ENCODE measurements at regions not wholly inside any gene's neighbourhood (a gene's known extent, or its start where the extent isn't known, plus 50 kb on each side); places are given as distances from the start of the nearest gene placed in this dataset.

GRCh38 chr14:85358136-85358785 lies 171.7 kb upstream of the FLRT2 start:
- no peak for DNase-seq (ENCODE audit: insufficient read length, low spot score)
- no peak for TF ChIP-seq POLR2A (IDR thresholded peaks at IDR 0.05; ENCODE audit: low read depth, low read length)
- no peak for FAIRE-seq

GRCh38 chr14:85359505-85359904 lies 170.4 kb upstream of the FLRT2 start:
- DNase-seq (ENCODE audit: insufficient read length, low spot score) (no peak), FAIRE-seq (no peak)
- no peak for TF ChIP-seq POLR2A (IDR thresholded peaks at IDR 0.05; ENCODE audit: low read depth, low read length)

GRCh38 chr14:85363358-85363757 lies 166.6 kb upstream of the FLRT2 start:
- FAIRE-seq, result no peak
- TF ChIP-seq POLR2A (IDR thresholded peaks at IDR 0.05; ENCODE audit: low read depth, low read length), result no peak
- no peak for DNase-seq (ENCODE audit: insufficient read length, low spot score)

- FAIRE-seq (no peak), DNase-seq (ENCODE audit: insufficient read length, low spot score) (no peak)
- TF ChIP-seq POLR2A (IDR thresholded peaks at IDR 0.05; ENCODE audit: low read depth, low read length), result no peak
These were observed 163.7 kb upstream of the FLRT2 start for GRCh38 chr14:85366226-85366625.

GRCh38 chr14:85380881-85381280 lies 149.1 kb upstream of the FLRT2 start:
- no peak for DNase-seq (ENCODE audit: insufficient read length, low spot score)
- TF ChIP-seq POLR2A (IDR thresholded peaks at IDR 0.05; ENCODE audit: low read depth, low read length), result no peak
- FAIRE-seq, result no peak

GRCh38 chr14:85382341-85382740 lies 147.6 kb upstream of the FLRT2 start:
- no peak for TF ChIP-seq POLR2A (IDR thresholded peaks at IDR 0.05; ENCODE audit: low read depth, low read length)
- FAIRE-seq (no peak), DNase-seq (ENCODE audit: insufficient read length, low spot score) (no peak)

- DNase-seq (ENCODE audit: insufficient read length, low spot score) (no peak), FAIRE-seq (no peak)
- no peak for TF ChIP-seq POLR2A (IDR thresholded peaks at IDR 0.05; ENCODE audit: low read depth, low read length)
These were observed 142.8 kb upstream of the FLRT2 start for GRCh38 chr14:85387181-85387580.

GRCh38 chr14:85390236-85390635 lies 139.7 kb upstream of the FLRT2 start:
- FAIRE-seq, result no peak

GRCh38 chr14:85391455-85391854 lies 138.5 kb upstream of the FLRT2 start:
- FAIRE-seq (no peak), DNase-seq (ENCODE audit: insufficient read length, low spot score) (no peak)
- no peak for TF ChIP-seq POLR2A (IDR thresholded peaks at IDR 0.05; ENCODE audit: low read depth, low read length)

More at GRCh38 chr14:85390236-85390635, 139.7 kb upstream of the FLRT2 start:
- DNase-seq (ENCODE audit: insufficient read length, low spot score), result no peak
- no peak for TF ChIP-seq POLR2A (IDR thresholded peaks at IDR 0.05; ENCODE audit: low read depth, low read length)

GRCh38 chr14:85391892-85392291 lies 138.1 kb upstream of the FLRT2 start:
- TF ChIP-seq POLR2A (IDR thresholded peaks at IDR 0.05; ENCODE audit: low read depth, low read length), result no peak
- FAIRE-seq (no peak), DNase-seq (ENCODE audit: insufficient read length, low spot score) (no peak)

GRCh38 chr14:85399186-85399585 lies 130.8 kb upstream of the FLRT2 start:
- FAIRE-seq (no peak), DNase-seq (ENCODE audit: insufficient read length, low spot score) (no peak)
- no peak for TF ChIP-seq POLR2A (IDR thresholded peaks at IDR 0.05; ENCODE audit: low read depth, low read length)

GRCh38 chr14:85400678-85401077 lies 129.3 kb upstream of the FLRT2 start:
- DNase-seq (ENCODE audit: insufficient read length, low spot score) (no peak), FAIRE-seq (no peak)
- TF ChIP-seq POLR2A (IDR thresholded peaks at IDR 0.05; ENCODE audit: low read depth, low read length), result no peak

GRCh38 chr14:85401384-85401783 lies 128.6 kb upstream of the FLRT2 start:
- TF ChIP-seq POLR2A (IDR thresholded peaks at IDR 0.05; ENCODE audit: low read depth, low read length), result no peak
- no peak for DNase-seq (ENCODE audit: insufficient read length, low spot score)
- FAIRE-seq, result no peak

GRCh38 chr14:85402569-85403162 lies 127.3 kb upstream of the FLRT2 start:
- no peak for TF ChIP-seq POLR2A (IDR thresholded peaks at IDR 0.05; ENCODE audit: low read depth, low read length)
- FAIRE-seq, result no peak

GRCh38 chr14:85409481-85410210 lies 120.3 kb upstream of the FLRT2 start:
- DNase-seq (ENCODE audit: insufficient read length, low spot score) (no peak), FAIRE-seq (no peak)
- no peak for TF ChIP-seq POLR2A (IDR thresholded peaks at IDR 0.05; ENCODE audit: low read depth, low read length)

More at GRCh38 chr14:85402569-85403162, 127.3 kb upstream of the FLRT2 start:
- DNase-seq (ENCODE audit: insufficient read length, low spot score), result no peak

Measured in H54 (cell line).